SK-N-SH (cell line): ENCODE measurements at regions not wholly inside any gene's neighbourhood (a gene's known extent, or its start where the extent isn't known, plus 50 kb on each side); places are given as distances from the start of the nearest gene placed in this dataset.

Experiments used
- CTCF ChIA-PET: fragments of 300-600, 350-600 bp; formaldehyde crosslinking; extraction: SDS; loops from one replicate; lab custom pipeline; 2021; lab: Yijun Ruan, JAX
- POLR2A ChIA-PET: fragments of 350-600 bp; sonication (Branson Sonifier 250); formaldehyde crosslinking; extraction: SDS; loops from one replicate; lab custom pipeline; 2020; ENCODE audit warnings: antibody characterized with exemption, inconsistent platforms; lab: Yijun Ruan, JAX
- DNase-seq: peaks from one replicate; pipeline ENCODE4 v3.0.0; 2012
- H2AFZ ChIP-seq: fragments of 200-600 bp; sonication (generic); 2 replicates; pipeline ENCODE4 v1.8.1; 2016; ENCODE audit warnings: antibody characterized with exemption, mild to moderate bottlenecking, low read depth
- H3F3A ChIP-seq: fragments of 200-600 bp; sonication (generic); replicated peaks from 2 replicates; pipeline ENCODE3; 2016; ENCODE audit warnings: antibody characterized with exemption, mild to moderate bottlenecking; ENCODE audit not compliant: insufficient read depth
- H3K27ac ChIP-seq, 2 experiments: fragments of 200-500 bp in 1 of 2; fragments of 200-600 bp in 1 of 2; sonication (Bioruptor generic) in 1 of 2; sonication (generic), shearing (Covaris generic) in 1 of 2; 2 replicates each; pipeline versions ENCODE4 v1.5.1 to v1.6.1; 2014 to 2016; ENCODE audit warnings: low read depth in 2 of 2, inconsistent platforms in 1 of 2, low read length in 1 of 2, mild to moderate bottlenecking in 1 of 2, mixed read lengths in 1 of 2
- H3K27me3 ChIP-seq: fragments of 200-600 bp; sonication (generic), shearing (Covaris generic); 2 replicates; pipeline ENCODE4 v1.6.1; 2016; ENCODE audit warnings: mixed run types; ENCODE audit not compliant: insufficient read depth
- H3K36me3 ChIP-seq, 2 experiments: fragments of 200-500 bp in 1 of 2; fragments of 200-600 bp in 1 of 2; sonication (Bioruptor generic) in 1 of 2; sonication (generic) in 1 of 2; replicated peaks in 1 of 2; 2 replicates each; pipeline versions ENCODE3 to v1.5.1; 2014 to 2016; ENCODE audit warnings: low read length in 1 of 2, mild to moderate bottlenecking in 1 of 2; ENCODE audit not compliant: insufficient read depth in 2 of 2, control insufficient read depth in 1 of 2
- H3K4me1 ChIP-seq, 2 experiments: fragments of 200-500 bp in 1 of 2; fragments of 200-600 bp in 1 of 2; sonication (Bioruptor generic) in 1 of 2; sonication (generic), shearing (Covaris generic) in 1 of 2; 2 replicates each; pipeline versions ENCODE4 v1.5.1 to v1.6.1; 2014 to 2016; ENCODE audit warnings: low read depth in 1 of 2, low read length in 1 of 2, mixed run types in 1 of 2; ENCODE audit not compliant: insufficient read depth in 2 of 2, control insufficient read depth in 1 of 2
- H3K4me2 ChIP-seq: fragments of 200-600 bp; sonication (generic), shearing (Covaris generic); 2 replicates; pipeline ENCODE4 v1.6.1; 2017; ENCODE audit warnings: mixed run types
- H3K4me3 ChIP-seq, 2 experiments: fragments of 200-500 bp in 1 of 2; fragments of 200-600 bp in 1 of 2; sonication (Bioruptor generic) in 1 of 2; sonication (generic), shearing (Covaris generic) in 1 of 2; 2 replicates each; pipeline versions ENCODE4 v1.5.1 to v1.8.1; 2014 to 2016; ENCODE audit warnings: low read depth in 2 of 2, inconsistent platforms in 1 of 2, low read length in 1 of 2, mild to moderate bottlenecking in 1 of 2, mixed read lengths in 1 of 2, moderate library complexity in 1 of 2
- H3K79me2 ChIP-seq: fragments of 200-600 bp; sonication (generic); 2 replicates; pipeline ENCODE4 v1.8.1; 2017; ENCODE audit warnings: mild to moderate bottlenecking; ENCODE audit not compliant: insufficient read depth
- H3K9ac ChIP-seq: fragments of 200-600 bp; sonication (generic); 2 replicates; pipeline ENCODE4 v1.6.1; 2017; ENCODE audit warnings: mixed run types
- H3K9me2 ChIP-seq: fragments of 200-600 bp; sonication (generic); 2 replicates; pipeline ENCODE4 v1.6.1; 2017; ENCODE audit warnings: mixed run types
- H3K9me3 ChIP-seq: fragments of 200-600 bp; sonication (generic); 2 replicates; pipeline ENCODE4 v1.6.1; 2017; ENCODE audit warnings: mixed run types, mild to moderate bottlenecking, moderate library complexity
- H4K20me1 ChIP-seq: fragments of 200-600 bp; sonication (generic); 2 replicates; pipeline ENCODE4 v1.6.1; 2017; ENCODE audit warnings: mild to moderate bottlenecking, mixed run types; ENCODE audit not compliant: insufficient read depth
- CHD2 ChIP-seq: fragments of 150-350 bp; IDR thresholded peaks from 2 replicates; pipeline ENCODE4 v1.6.1; 2018; ENCODE audit warnings: low read length; ENCODE audit not compliant: partially characterized antibody
- ELF1 ChIP-seq: IDR thresholded peaks from 2 replicates; pipeline ENCODE4 v1.4.0; 2012
- FOSL2 ChIP-seq: IDR thresholded peaks from 2 replicates; pipeline ENCODE4 v1.4.0; 2012; ENCODE audit warnings: low read depth, mild to moderate bottlenecking, moderate library complexity, borderline replicate concordance
- FOXM1 ChIP-seq: IDR thresholded peaks from 2 replicates; pipeline ENCODE4 v1.4.0; 2012; ENCODE audit warnings: low read depth, mild to moderate bottlenecking
- GATA2 ChIP-seq: sonication (generic); formaldehyde crosslinking; IDR thresholded peaks from 2 replicates; pipeline ENCODE4 v1.5.0; 2020; ENCODE audit warnings: mild to moderate bottlenecking, missing genetic modification reagents
- MXI1 ChIP-seq: IDR thresholded peaks from 2 replicates; pipeline ENCODE4 v1.6.1; 2012; ENCODE audit warnings: mild to moderate bottlenecking, low read depth, low read length, improper control_type of control experiment
- NRF1 ChIP-seq: IDR thresholded peaks from 2 replicates; pipeline ENCODE4 v1.6.1; 2012; ENCODE audit warnings: low read depth, mild to moderate bottlenecking, low read length
- POLR2AphosphoS5 ChIP-seq: IDR thresholded peaks from 2 replicates; pipeline ENCODE4 v1.6.1; 2012; ENCODE audit warnings: low read depth, low read length
- RFX5 ChIP-seq: IDR thresholded peaks from 2 replicates; pipeline ENCODE4 v1.6.1; 2012; ENCODE audit warnings: mild to moderate bottlenecking, improper control_type of control experiment, low read length
- SMC3 ChIP-seq: IDR thresholded peaks from 2 replicates; pipeline ENCODE4 v1.6.1; 2012; ENCODE audit warnings: low read depth, low read length, improper control_type of control experiment
- TEAD4 ChIP-seq: IDR thresholded peaks from 2 replicates; pipeline ENCODE4 v1.4.0; 2012; ENCODE audit warnings: mild to moderate bottlenecking, borderline replicate concordance; ENCODE audit not compliant: insufficient read depth
- WGBS: methylation state at CpG from one replicate; pipeline ENCODE4 v1.1.6; 2017; ENCODE audit warnings: low lambda C conversion rate; 5-methylcytosine and 5-hydroxymethylcytosine counted together
- TF ChIP-seq, protein P1 (sequence below): IDR thresholded peaks from 2 replicates; pipeline ENCODE4 v1.4.0; 2012; ENCODE audit warnings: low read depth, borderline replicate concordance
- TF ChIP-seq, protein P2 (sequence below): fragments of 200-600 bp; sonication (generic); IDR thresholded peaks from 2 replicates; pipeline ENCODE4 v1.6.1; 2017; ENCODE audit warnings: antibody characterized with exemption, mild to moderate bottlenecking, moderate library complexity
- TF ChIP-seq, protein P3 (sequence below): IDR thresholded peaks from 2 replicates; pipeline ENCODE4; 2012
- TF ChIP-seq, protein P4 (sequence below): fragments of 150-350 bp; IDR thresholded peaks from 2 replicates; pipeline ENCODE4 v1.6.1; 2016; ENCODE audit warnings: mild to moderate bottlenecking, low read depth, low read length
- TF ChIP-seq, protein P5 (sequence below): IDR thresholded peaks from 2 replicates; pipeline ENCODE4 v1.6.1; 2012; ENCODE audit warnings: mild to moderate bottlenecking, low read depth, low read length, moderate library complexity
- TF ChIP-seq, protein P6 (sequence below): IDR thresholded peaks from 2 replicates; pipeline ENCODE4 v1.4.0; 2012; ENCODE audit warnings: low read depth

DNA sequence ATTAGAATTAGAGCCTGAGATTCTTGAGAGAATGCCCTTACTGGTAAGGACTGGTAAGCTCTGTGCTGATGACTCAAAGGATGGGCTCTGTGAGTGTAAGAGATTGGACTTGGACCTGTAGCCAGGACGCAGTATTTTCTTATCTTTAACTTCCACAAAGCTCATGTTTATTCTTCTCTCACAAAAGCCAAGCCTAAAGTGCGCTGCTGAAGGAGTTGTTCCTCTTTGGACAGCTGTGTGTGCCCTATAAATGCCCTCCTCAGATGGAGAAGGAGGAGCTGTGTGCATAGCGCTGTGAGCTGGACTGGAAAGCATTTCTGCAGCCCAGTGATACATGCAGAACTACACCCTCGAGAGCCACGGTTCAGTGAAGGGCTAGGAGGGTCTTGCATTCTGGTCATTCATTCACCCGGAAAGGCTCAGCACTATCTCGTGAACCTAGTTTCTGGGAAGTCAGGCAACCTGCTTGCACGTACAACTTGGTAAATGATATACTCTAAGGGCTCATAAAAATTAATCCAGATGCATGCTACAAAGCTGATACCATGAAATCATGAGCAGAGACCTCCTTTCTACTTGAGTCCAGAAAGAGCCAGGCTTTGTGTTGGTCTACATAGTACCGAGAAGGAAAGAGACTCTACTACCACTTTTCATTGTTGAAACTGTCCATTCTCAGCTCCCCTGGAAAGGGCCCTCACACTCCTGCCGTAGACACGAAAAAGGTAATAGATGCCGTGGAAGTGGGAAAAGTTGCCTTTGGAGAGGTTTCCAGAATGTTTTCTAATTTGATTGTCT lies 103.0 kb upstream of the TBL1XR1 start:
- no peak overlapping the region for H3K4me2 ChIP-seq
- TF ChIP-seq RFX5 (no peak), POLR2AphosphoS5 (no peak), CHD2 (no peak), FOXM1 (no peak), FOSL2 (no peak), ELF1 (no peak), NRF1 (no peak), MXI1 (no peak), TEAD4 (no peak), SMC3 (no peak), GATA2 (no peak)
- TF ChIP-seq, protein P1, sequence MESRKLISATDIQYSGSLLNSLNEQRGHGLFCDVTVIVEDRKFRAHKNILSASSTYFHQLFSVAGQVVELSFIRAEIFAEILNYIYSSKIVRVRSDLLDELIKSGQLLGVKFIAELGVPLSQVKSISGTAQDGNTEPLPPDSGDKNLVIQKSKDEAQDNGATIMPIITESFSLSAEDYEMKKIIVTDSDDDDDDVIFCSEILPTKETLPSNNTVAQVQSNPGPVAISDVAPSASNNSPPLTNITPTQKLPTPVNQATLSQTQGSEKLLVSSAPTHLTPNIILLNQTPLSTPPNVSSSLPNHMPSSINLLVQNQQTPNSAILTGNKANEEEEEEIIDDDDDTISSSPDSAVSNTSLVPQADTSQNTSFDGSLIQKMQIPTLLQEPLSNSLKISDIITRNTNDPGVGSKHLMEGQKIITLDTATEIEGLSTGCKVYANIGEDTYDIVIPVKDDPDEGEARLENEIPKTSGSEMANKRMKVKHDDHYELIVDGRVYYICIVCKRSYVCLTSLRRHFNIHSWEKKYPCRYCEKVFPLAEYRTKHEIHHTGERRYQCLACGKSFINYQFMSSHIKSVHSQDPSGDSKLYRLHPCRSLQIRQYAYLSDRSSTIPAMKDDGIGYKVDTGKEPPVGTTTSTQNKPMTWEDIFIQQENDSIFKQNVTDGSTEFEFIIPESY = no peak
- TF ChIP-seq, protein P2, sequence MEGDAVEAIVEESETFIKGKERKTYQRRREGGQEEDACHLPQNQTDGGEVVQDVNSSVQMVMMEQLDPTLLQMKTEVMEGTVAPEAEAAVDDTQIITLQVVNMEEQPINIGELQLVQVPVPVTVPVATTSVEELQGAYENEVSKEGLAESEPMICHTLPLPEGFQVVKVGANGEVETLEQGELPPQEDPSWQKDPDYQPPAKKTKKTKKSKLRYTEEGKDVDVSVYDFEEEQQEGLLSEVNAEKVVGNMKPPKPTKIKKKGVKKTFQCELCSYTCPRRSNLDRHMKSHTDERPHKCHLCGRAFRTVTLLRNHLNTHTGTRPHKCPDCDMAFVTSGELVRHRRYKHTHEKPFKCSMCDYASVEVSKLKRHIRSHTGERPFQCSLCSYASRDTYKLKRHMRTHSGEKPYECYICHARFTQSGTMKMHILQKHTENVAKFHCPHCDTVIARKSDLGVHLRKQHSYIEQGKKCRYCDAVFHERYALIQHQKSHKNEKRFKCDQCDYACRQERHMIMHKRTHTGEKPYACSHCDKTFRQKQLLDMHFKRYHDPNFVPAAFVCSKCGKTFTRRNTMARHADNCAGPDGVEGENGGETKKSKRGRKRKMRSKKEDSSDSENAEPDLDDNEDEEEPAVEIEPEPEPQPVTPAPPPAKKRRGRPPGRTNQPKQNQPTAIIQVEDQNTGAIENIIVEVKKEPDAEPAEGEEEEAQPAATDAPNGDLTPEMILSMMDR = no peak
- TF ChIP-seq, protein P3, sequence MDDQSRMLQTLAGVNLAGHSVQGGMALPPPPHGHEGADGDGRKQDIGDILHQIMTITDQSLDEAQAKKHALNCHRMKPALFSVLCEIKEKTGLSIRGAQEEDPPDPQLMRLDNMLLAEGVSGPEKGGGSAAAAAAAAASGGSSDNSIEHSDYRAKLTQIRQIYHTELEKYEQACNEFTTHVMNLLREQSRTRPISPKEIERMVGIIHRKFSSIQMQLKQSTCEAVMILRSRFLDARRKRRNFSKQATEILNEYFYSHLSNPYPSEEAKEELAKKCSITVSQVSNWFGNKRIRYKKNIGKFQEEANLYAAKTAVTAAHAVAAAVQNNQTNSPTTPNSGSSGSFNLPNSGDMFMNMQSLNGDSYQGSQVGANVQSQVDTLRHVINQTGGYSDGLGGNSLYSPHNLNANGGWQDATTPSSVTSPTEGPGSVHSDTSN = no peak
- TF ChIP-seq, protein P4, sequence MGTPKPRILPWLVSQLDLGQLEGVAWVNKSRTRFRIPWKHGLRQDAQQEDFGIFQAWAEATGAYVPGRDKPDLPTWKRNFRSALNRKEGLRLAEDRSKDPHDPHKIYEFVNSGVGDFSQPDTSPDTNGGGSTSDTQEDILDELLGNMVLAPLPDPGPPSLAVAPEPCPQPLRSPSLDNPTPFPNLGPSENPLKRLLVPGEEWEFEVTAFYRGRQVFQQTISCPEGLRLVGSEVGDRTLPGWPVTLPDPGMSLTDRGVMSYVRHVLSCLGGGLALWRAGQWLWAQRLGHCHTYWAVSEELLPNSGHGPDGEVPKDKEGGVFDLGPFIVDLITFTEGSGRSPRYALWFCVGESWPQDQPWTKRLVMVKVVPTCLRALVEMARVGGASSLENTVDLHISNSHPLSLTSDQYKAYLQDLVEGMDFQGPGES = no peak
- TF ChIP-seq, protein P5, sequence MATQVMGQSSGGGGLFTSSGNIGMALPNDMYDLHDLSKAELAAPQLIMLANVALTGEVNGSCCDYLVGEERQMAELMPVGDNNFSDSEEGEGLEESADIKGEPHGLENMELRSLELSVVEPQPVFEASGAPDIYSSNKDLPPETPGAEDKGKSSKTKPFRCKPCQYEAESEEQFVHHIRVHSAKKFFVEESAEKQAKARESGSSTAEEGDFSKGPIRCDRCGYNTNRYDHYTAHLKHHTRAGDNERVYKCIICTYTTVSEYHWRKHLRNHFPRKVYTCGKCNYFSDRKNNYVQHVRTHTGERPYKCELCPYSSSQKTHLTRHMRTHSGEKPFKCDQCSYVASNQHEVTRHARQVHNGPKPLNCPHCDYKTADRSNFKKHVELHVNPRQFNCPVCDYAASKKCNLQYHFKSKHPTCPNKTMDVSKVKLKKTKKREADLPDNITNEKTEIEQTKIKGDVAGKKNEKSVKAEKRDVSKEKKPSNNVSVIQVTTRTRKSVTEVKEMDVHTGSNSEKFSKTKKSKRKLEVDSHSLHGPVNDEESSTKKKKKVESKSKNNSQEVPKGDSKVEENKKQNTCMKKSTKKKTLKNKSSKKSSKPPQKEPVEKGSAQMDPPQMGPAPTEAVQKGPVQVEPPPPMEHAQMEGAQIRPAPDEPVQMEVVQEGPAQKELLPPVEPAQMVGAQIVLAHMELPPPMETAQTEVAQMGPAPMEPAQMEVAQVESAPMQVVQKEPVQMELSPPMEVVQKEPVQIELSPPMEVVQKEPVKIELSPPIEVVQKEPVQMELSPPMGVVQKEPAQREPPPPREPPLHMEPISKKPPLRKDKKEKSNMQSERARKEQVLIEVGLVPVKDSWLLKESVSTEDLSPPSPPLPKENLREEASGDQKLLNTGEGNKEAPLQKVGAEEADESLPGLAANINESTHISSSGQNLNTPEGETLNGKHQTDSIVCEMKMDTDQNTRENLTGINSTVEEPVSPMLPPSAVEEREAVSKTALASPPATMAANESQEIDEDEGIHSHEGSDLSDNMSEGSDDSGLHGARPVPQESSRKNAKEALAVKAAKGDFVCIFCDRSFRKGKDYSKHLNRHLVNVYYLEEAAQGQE = no peak
- TF ChIP-seq, protein P6, sequence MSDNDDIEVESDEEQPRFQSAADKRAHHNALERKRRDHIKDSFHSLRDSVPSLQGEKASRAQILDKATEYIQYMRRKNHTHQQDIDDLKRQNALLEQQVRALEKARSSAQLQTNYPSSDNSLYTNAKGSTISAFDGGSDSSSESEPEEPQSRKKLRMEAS = no peak
- TF ChIP-seq, all 33 proteins: peak for 0
- H3K79me2 ChIP-seq = no peaks in the 10 kb centered on the region
- no peaks in the 10 kb centered on the region for H3K9me3 ChIP-seq
- no peaks in the 10 kb centered on the region for H3K36me3 ChIP-seq
- DNase-seq = no peak
- H2AFZ ChIP-seq = no peak overlapping the region
- H3F3A ChIP-seq = peaks cover 2% of the 10 kb centered on the region
- 93% methylated on average over 11 of the region's 12 CpGs for WGBS
- ChIA-PET POLR2A (no interaction called here), CTCF (no interaction called here)
- no peaks in the 10 kb centered on the region for H3K4me1 ChIP-seq
- no peaks in the 10 kb centered on the region for H3K27me3 ChIP-seq
- no peak overlapping the region for H3K27ac ChIP-seq
- no peaks in the 10 kb centered on the region for H3K9me2 ChIP-seq
- no peak overlapping the region for H3K4me3 ChIP-seq
- H4K20me1 ChIP-seq = no peaks in the 10 kb centered on the region
- H3K9ac ChIP-seq = no peak overlapping the region
